HepG2 (cell line): ENCODE measurements at regions not wholly inside any gene's neighbourhood (a gene's known extent, or its start where the extent isn't known, plus 50 kb on each side); places are given as distances from the start of the nearest gene placed in this dataset.

ENCODE experiments used
- ELF4 ChIP-seq: sonication (generic); formaldehyde crosslinking; IDR thresholded peaks from 2 replicates; pipeline ENCODE4 v1.5.0; 2020; ENCODE audit warnings: missing genetic modification reagents, mild to moderate bottlenecking, moderate library complexity, borderline replicate concordance
- JUN ChIP-seq: sonication (generic); formaldehyde crosslinking; IDR thresholded peaks from 2 replicates; pipeline ENCODE4 v1.4.0; 2020; ENCODE audit warnings: mild to moderate bottlenecking, missing genetic modification reagents
- KDM5A ChIP-seq: fragments of 200-600 bp; sonication (generic); IDR thresholded peaks from 2 replicates; pipeline ENCODE4 v1.7.0; 2018; ENCODE audit warnings: antibody characterized with exemption, mild to moderate bottlenecking, low read length, borderline replicate concordance
- MED8 ChIP-seq: sonication (generic); formaldehyde crosslinking; IDR thresholded peaks from 2 replicates; pipeline ENCODE4 v1.8.1; 2023; ENCODE audit warnings: mild to moderate bottlenecking, missing genetic modification reagents; ENCODE audit not compliant: insufficient replicate concordance
- PHF21A ChIP-seq: sonication (generic); formaldehyde crosslinking; IDR thresholded peaks from 2 replicates; pipeline ENCODE4 v1.5.0; 2020; ENCODE audit warnings: mild to moderate bottlenecking, missing genetic modification reagents
- SETDB1 ChIP-seq: sonication (generic); formaldehyde crosslinking; IDR thresholded peaks from 2 replicates; pipeline ENCODE4 v1.5.1; 2020; ENCODE audit warnings: missing genetic modification reagents, mild to moderate bottlenecking, borderline replicate concordance
- SP2 ChIP-seq: sonication (generic); formaldehyde crosslinking; IDR thresholded peaks from 2 replicates; pipeline ENCODE4 v1.5.1; 2020; ENCODE audit warnings: mild to moderate bottlenecking, missing genetic modification reagents
- ZBTB38 ChIP-seq: sonication (generic); formaldehyde crosslinking; IDR thresholded peaks from 2 replicates; pipeline ENCODE4 v1.5.1; 2020; ENCODE audit warnings: mild to moderate bottlenecking, missing genetic modification reagents
- ZNF567 ChIP-seq: sonication (generic); formaldehyde crosslinking; IDR thresholded peaks from 2 replicates; pipeline ENCODE4 v1.8.1; 2023; ENCODE audit warnings: mild to moderate bottlenecking, missing genetic modification reagents, borderline replicate concordance
- ZNF737 ChIP-seq: sonication (generic); formaldehyde crosslinking; IDR thresholded peaks from 2 replicates; pipeline ENCODE4 v1.5.0; 2020; ENCODE audit warnings: missing genetic modification reagents, mild to moderate bottlenecking, borderline replicate concordance
- ZSCAN21 ChIP-seq: sonication (generic); formaldehyde crosslinking; IDR thresholded peaks from 2 replicates; pipeline ENCODE4 v1.8.0; 2022; ENCODE audit warnings: mild to moderate bottlenecking, missing genetic modification reagents, moderate library complexity, borderline replicate concordance
- TF ChIP-seq, protein P1 (sequence below): conservative IDR thresholded peaks from 2 replicates; pipeline ENCODE4 v1.6.1; 2018; ENCODE audit warnings: missing genetic modification reagents
- TF ChIP-seq, protein P2 (sequence below): IDR thresholded peaks from 2 replicates; pipeline ENCODE4 v1.6.1; 2012; ENCODE audit warnings: low read length, improper control_type of control experiment
- TF ChIP-seq, protein P3 (sequence below): IDR thresholded peaks from 2 replicates; pipeline ENCODE4 v1.6.1; 2016; ENCODE audit warnings: missing genetic modification reagents, missing compliant biosample characterization
- TF ChIP-seq, protein P4 (sequence below): sonication (generic); formaldehyde crosslinking; conservative IDR thresholded peaks from 2 replicates; pipeline ENCODE4 v1.5.0; 2020; ENCODE audit warnings: missing genetic modification reagents
- TF ChIP-seq, protein P5 (sequence below): sonication (generic); formaldehyde crosslinking; IDR thresholded peaks from 2 replicates; pipeline ENCODE4 v1.8.0; 2022; ENCODE audit warnings: mild to moderate bottlenecking, missing genetic modification reagents, moderate library complexity

DNA sequence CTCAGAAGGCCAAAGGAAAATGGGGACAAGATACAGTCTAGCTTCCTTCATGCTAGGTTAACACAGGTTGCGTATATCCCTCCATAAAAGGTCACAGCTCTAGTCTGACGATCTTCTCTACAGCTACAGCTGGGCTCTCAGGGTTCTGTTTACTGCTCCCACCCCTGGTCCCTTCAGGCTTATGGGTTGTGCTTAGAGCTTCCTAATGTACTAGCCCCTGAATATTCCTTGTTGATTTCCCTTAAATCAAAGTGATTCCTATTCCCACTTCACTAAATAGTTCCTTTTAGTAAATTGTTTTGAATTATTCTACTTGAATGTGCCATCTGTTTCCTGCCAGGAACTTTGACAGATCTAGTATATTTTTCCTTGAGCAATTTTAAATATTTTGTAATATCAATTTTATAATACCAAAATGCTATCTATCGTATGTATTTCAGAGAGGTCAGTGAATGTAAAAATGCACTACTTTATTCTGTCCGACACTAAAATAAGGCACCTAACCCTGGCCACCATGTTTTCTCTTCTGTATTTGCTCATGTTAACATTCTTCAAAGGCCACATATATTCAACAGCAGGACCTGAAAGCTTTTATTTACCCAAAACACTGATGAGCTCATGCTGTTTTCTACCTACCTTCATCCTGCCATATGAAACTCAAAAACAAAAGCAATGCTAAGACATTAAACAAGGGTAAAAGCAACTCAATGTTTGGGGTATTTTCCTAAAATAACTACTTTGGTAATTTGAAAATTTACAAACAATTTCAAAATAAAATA lies 92.8 kb upstream of the TGFBR2 start (continued):
- TF ChIP-seq, protein P1, sequence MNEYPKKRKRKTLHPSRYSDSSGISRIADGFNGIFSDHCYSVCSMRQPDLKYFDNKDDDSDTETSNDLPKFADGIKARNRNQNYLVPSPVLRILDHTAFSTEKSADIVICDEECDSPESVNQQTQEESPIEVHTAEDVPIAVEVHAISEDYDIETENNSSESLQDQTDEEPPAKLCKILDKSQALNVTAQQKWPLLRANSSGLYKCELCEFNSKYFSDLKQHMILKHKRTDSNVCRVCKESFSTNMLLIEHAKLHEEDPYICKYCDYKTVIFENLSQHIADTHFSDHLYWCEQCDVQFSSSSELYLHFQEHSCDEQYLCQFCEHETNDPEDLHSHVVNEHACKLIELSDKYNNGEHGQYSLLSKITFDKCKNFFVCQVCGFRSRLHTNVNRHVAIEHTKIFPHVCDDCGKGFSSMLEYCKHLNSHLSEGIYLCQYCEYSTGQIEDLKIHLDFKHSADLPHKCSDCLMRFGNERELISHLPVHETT (CRISPR knock-in tag), result no peak
- no peak for TF ChIP-seq SP2 (CRISPR knock-in tag)
- TF ChIP-seq, protein P2, sequence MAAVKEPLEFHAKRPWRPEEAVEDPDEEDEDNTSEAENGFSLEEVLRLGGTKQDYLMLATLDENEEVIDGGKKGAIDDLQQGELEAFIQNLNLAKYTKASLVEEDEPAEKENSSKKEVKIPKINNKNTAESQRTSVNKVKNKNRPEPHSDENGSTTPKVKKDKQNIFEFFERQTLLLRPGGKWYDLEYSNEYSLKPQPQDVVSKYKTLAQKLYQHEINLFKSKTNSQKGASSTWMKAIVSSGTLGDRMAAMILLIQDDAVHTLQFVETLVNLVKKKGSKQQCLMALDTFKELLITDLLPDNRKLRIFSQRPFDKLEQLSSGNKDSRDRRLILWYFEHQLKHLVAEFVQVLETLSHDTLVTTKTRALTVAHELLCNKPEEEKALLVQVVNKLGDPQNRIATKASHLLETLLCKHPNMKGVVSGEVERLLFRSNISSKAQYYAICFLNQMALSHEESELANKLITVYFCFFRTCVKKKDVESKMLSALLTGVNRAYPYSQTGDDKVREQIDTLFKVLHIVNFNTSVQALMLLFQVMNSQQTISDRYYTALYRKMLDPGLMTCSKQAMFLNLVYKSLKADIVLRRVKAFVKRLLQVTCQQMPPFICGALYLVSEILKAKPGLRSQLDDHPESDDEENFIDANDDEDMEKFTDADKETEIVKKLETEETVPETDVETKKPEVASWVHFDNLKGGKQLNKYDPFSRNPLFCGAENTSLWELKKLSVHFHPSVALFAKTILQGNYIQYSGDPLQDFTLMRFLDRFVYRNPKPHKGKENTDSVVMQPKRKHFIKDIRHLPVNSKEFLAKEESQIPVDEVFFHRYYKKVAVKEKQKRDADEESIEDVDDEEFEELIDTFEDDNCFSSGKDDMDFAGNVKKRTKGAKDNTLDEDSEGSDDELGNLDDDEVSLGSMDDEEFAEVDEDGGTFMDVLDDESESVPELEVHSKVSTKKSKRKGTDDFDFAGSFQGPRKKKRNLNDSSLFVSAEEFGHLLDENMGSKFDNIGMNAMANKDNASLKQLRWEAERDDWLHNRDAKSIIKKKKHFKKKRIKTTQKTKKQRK, result no peak
- TF ChIP-seq ZBTB38, result no peak
- no peak for TF ChIP-seq ZNF567
- TF ChIP-seq, protein P3, sequence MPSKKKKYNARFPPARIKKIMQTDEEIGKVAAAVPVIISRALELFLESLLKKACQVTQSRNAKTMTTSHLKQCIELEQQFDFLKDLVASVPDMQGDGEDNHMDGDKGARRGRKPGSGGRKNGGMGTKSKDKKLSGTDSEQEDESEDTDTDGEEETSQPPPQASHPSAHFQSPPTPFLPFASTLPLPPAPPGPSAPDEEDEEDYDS (CRISPR knock-in tag), result no peak
- TF ChIP-seq MED8, result no peak
- no peak for TF ChIP-seq PHF21A
- TF ChIP-seq ZNF737, result no peak
- no peak for TF ChIP-seq SETDB1 (CRISPR knock-in tag)
- no peak for TF ChIP-seq ELF4
- TF ChIP-seq, protein P4, sequence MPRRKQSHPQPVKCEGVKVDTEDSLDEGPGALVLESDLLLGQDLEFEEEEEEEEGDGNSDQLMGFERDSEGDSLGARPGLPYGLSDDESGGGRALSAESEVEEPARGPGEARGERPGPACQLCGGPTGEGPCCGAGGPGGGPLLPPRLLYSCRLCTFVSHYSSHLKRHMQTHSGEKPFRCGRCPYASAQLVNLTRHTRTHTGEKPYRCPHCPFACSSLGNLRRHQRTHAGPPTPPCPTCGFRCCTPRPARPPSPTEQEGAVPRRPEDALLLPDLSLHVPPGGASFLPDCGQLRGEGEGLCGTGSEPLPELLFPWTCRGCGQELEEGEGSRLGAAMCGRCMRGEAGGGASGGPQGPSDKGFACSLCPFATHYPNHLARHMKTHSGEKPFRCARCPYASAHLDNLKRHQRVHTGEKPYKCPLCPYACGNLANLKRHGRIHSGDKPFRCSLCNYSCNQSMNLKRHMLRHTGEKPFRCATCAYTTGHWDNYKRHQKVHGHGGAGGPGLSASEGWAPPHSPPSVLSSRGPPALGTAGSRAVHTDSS, result no peak
- TF ChIP-seq ZSCAN21, result no peak
- TF ChIP-seq, protein P5, sequence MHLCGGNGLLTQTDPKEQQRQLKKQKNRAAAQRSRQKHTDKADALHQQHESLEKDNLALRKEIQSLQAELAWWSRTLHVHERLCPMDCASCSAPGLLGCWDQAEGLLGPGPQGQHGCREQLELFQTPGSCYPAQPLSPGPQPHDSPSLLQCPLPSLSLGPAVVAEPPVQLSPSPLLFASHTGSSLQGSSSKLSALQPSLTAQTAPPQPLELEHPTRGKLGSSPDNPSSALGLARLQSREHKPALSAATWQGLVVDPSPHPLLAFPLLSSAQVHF (CRISPR knock-in tag), result no peak
- no peak for TF ChIP-seq KDM5A
- TF ChIP-seq JUN (CRISPR knock-in tag), result no peak
